Loucy (cell line): ENCODE measurements at regions not wholly inside any gene's neighbourhood (a gene's known extent, or its start where the extent isn't known, plus 50 kb on each side); places are given as distances from the start of the nearest gene placed in this dataset.

Experiments
- H2AFZ ChIP-seq: fragments of 200-600 bp; sonication (generic); 2 replicates; pipeline ENCODE4 v1.6.0; 2016; ENCODE audit warnings: antibody characterized with exemption, mild to moderate bottlenecking, low read length, moderate library complexity
- H3F3A ChIP-seq: fragments of 200-600 bp; 2 replicates; pipeline ENCODE4 v1.6.0; 2016; ENCODE audit warnings: antibody characterized with exemption, low read depth, mild to moderate bottlenecking
- H3K27me3 ChIP-seq: fragments of 200-600 bp; sonication (generic); 2 replicates; pipeline ENCODE4 v1.6.1; 2014; ENCODE audit warnings: low read length, mild to moderate bottlenecking; ENCODE audit not compliant: insufficient read depth, poor library complexity, severe bottlenecking
- H3K36me3 ChIP-seq: fragments of 200-600 bp; sonication (generic); 2 replicates; pipeline ENCODE4 v1.6.1; 2016; ENCODE audit warnings: low read length; ENCODE audit not compliant: insufficient read depth
- H3K4me1 ChIP-seq: fragments of 200-600 bp; sonication (generic); 2 replicates; pipeline ENCODE4 v1.5.1; 2014; ENCODE audit warnings: low read length, mild to moderate bottlenecking; ENCODE audit not compliant: insufficient read depth, poor library complexity, severe bottlenecking
- H3K4me2 ChIP-seq: fragments of 200-600 bp; sonication (generic); 2 replicates; pipeline ENCODE4 v1.6.0; 2014; ENCODE audit warnings: antibody characterized with exemption, low read length, low read depth, mild to moderate bottlenecking; ENCODE audit not compliant: poor library complexity, severe bottlenecking
- H3K4me3 ChIP-seq: fragments of 200-600 bp; sonication (generic); 2 replicates; pipeline ENCODE4 v1.5.1; 2014; ENCODE audit warnings: low read length, mild to moderate bottlenecking, mixed read lengths; ENCODE audit not compliant: poor library complexity, severe bottlenecking
- H3K79me2 ChIP-seq: fragments of 200-600 bp; sonication (generic); 2 replicates; pipeline ENCODE4 v1.6.1; 2014; ENCODE audit warnings: low read length; ENCODE audit not compliant: insufficient read depth
- H3K9ac ChIP-seq: fragments of 200-600 bp; sonication (generic); 2 replicates; pipeline ENCODE4 v1.6.0; 2014; ENCODE audit warnings: mild to moderate bottlenecking, low read depth, low read length, moderate library complexity; ENCODE audit not compliant: poor library complexity, severe bottlenecking
- H3K9me2 ChIP-seq: fragments of 200-600 bp; sonication (generic); replicated peaks from 2 replicates; pipeline ENCODE4 v1.6.1; 2016; ENCODE audit warnings: low read depth, low read length, mixed read lengths
- H3K9me3 ChIP-seq: fragments of 200-600 bp; sonication (generic); 2 replicates; pipeline ENCODE4 v1.6.1; 2014; ENCODE audit warnings: mild to moderate bottlenecking, antibody characterized with exemption, low read length, low read depth; ENCODE audit not compliant: insufficient read depth
- H4K20me1 ChIP-seq: fragments of 200-600 bp; sonication (generic); 2 replicates; pipeline ENCODE4 v1.6.0; 2014; ENCODE audit warnings: antibody characterized with exemption, low read length, mild to moderate bottlenecking; ENCODE audit not compliant: insufficient read depth, poor library complexity, severe bottlenecking
- EZH2phosphoT487 ChIP-seq: fragments of 200-600 bp; IDR thresholded peaks from 2 replicates; pipeline ENCODE4 v1.6.1; 2018; ENCODE audit warnings: antibody characterized with exemption, mild to moderate bottlenecking, moderate library complexity, borderline replicate concordance
- TF ChIP-seq, protein P1 (sequence below): fragments of 200-600 bp; sonication (generic); conservative IDR thresholded peaks from 2 replicates; pipeline ENCODE4 v1.5.1; 2014; ENCODE audit warnings: mild to moderate bottlenecking, antibody characterized with exemption, low read length

DNA sequence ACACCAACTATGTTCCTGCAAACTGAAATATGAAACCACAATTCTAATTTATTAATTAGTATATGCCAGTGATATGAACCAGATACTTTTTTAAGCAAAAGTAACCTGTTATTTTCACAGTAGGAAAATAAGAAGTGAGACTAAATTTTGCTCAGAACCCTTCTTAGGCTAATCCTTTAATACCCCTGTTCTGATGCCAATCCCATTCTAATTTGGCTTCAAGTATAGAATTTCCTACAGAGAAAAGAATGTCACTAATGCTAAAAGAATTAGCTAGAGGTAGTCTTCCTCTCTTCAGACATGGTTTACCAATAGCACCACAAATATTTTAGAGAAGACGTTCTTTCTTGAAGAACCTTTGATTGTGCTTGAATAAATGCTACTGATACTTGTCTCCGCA is 758.4 kb downstream of the FLRT2 start:
- Histone ChIP-seq H2AFZ (no peak overlapping the region), H3K9me3 (no peaks in the 10 kb centered on the region), H3K4me1 (peaks cover 9% of the 10 kb centered on the region), H3K4me2 (no peak overlapping the region), H3K9me2 (no peaks in the 10 kb centered on the region), H3K4me3 (no peak overlapping the region), H3K9ac (no peak overlapping the region), H4K20me1 (no peaks in the 10 kb centered on the region), H3K36me3 (no peaks in the 10 kb centered on the region), H3K27me3 (no peaks in the 10 kb centered on the region), H3K79me2 (no peaks in the 10 kb centered on the region), H3F3A (no peaks in the 10 kb centered on the region)
- no peak for TF ChIP-seq EZH2phosphoT487
- TF ChIP-seq, protein P1, sequence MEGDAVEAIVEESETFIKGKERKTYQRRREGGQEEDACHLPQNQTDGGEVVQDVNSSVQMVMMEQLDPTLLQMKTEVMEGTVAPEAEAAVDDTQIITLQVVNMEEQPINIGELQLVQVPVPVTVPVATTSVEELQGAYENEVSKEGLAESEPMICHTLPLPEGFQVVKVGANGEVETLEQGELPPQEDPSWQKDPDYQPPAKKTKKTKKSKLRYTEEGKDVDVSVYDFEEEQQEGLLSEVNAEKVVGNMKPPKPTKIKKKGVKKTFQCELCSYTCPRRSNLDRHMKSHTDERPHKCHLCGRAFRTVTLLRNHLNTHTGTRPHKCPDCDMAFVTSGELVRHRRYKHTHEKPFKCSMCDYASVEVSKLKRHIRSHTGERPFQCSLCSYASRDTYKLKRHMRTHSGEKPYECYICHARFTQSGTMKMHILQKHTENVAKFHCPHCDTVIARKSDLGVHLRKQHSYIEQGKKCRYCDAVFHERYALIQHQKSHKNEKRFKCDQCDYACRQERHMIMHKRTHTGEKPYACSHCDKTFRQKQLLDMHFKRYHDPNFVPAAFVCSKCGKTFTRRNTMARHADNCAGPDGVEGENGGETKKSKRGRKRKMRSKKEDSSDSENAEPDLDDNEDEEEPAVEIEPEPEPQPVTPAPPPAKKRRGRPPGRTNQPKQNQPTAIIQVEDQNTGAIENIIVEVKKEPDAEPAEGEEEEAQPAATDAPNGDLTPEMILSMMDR, result no peak

DNA sequence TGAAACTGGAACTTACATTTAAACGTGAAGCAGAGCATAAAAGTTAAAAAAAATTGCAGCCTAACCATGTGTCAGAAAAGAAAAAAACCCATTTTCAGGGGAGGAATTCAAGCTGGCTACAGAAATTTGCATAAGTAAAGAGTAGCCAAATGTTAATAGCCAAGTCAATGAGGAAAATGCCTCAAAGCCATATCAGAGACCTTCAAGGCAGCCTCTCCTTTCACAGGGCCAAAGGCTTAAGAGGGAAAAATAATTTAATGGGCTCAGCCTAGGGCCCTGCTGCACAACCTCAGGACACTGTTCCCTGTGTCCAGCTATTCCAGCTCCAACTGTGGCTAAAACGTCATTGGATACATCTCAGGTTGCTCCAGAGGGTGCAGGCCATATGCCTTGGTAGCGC is 749.5 kb downstream of the FLRT2 start:
- Histone ChIP-seq H3K9me3 (peaks cover 4% of the 10 kb centered on the region; the same call in 1 of the 2 replicates), H3K4me2 (no peak overlapping the region), H3K9me2 (no peaks in the 10 kb centered on the region), H3K4me1 (no peaks in the 10 kb centered on the region), H3K4me3 (no peak overlapping the region), H3K27me3 (no peaks in the 10 kb centered on the region), H3K9ac (no peak overlapping the region), H2AFZ (no peak overlapping the region), H4K20me1 (no peaks in the 10 kb centered on the region), H3F3A (no peaks in the 10 kb centered on the region), H3K36me3 (no peaks in the 10 kb centered on the region), H3K79me2 (no peaks in the 10 kb centered on the region)
- no peak for TF ChIP-seq EZH2phosphoT487
- TF ChIP-seq, protein P1, result no peak

DNA sequence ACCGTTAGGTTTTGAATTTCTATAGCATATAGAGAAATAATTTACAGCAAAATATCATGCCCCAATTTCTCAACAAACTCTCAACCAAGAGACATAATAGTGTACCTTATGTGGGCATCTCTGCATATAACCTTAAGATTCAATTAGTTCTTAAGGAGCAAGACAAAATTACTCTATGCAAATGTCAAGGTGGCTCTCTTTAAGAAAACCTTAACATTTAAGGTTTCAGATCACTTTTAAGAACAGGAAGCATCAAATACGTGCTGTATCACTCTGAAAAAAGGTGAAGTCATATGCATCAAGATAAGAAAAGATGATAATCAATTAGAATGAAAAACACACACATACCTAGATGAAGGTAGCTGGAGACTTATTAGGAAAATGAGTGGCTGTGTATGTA is 728.0 kb downstream of the FLRT2 start:
- TF ChIP-seq EZH2phosphoT487, result no peak
- TF ChIP-seq, protein P1, result no peak
- no peaks in the 10 kb centered on the region for H4K20me1 ChIP-seq
- H3K9ac ChIP-seq, result no peak overlapping the region
- H3K9me2 ChIP-seq, result no peaks in the 10 kb centered on the region
- no peaks in the 10 kb centered on the region for H3F3A ChIP-seq
- H3K4me3 ChIP-seq, result no peak overlapping the region
- H3K4me1 ChIP-seq, result no peaks in the 10 kb centered on the region
- no peaks in the 10 kb centered on the region for H3K9me3 ChIP-seq
- no peak overlapping the region for H3K4me2 ChIP-seq
- H3K36me3 ChIP-seq, result no peaks in the 10 kb centered on the region
- H3K27me3 ChIP-seq, result no peaks in the 10 kb centered on the region
- H2AFZ ChIP-seq, result no peak overlapping the region
- no peaks in the 10 kb centered on the region for H3K79me2 ChIP-seq
